Mammary epithelial cell (primary cell): ENCODE measurements at regions not wholly inside any gene's neighbourhood (a gene's known extent, or its start where the extent isn't known, plus 50 kb on each side); places are given as distances from the start of the nearest gene placed in this dataset.

ENCODE experiments used
- CTCF ChIP-seq, 2 donors: IDR thresholded peaks in 1 of 2; conservative IDR thresholded peaks in 1 of 2; 2 replicates each; pipeline ENCODE4 v1.5.1; 2011 to 2012; ENCODE audit warnings: inconsistent platforms in 2 of 2, low read length in 2 of 2, mild to moderate bottlenecking in 2 of 2, control low read depth in 1 of 2, low read depth in 1 of 2; ENCODE audit not compliant: insufficient read depth in 1 of 2; ENCODE audit errors: extremely low read depth in 1 of 2
- EZH2 ChIP-seq: IDR thresholded peaks from 2 replicates; pipeline ENCODE4 v1.6.1; 2012; ENCODE audit warnings: low read length, inconsistent platforms, borderline replicate concordance

- TF ChIP-seq CTCF (conservative IDR thresholded peaks at IDR 0.05 in 1 of 2, IDR thresholded peaks at IDR 0.05 in 1 of 2; ENCODE audit: extremely low read depth in 1 of 2, insufficient read depth in 1 of 2, low read depth in 1 of 2, low read length in 2 of 2) = no peak
- no peak for TF ChIP-seq EZH2
Measured at GRCh38 chr5:37905230-37905629, 65.4 kb upstream of the GDNF start.
